HG02981 (cell line): ENCODE measurements at regions not wholly inside any gene's neighbourhood (a gene's known extent, or its start where the extent isn't known, plus 50 kb on each side); places are given as distances from the start of the nearest gene placed in this dataset.

Source experiments
- ATAC-seq: cut with Tn5 transposase; IDR thresholded peaks from one replicate; pipeline ENCODE4 v1.9.1; 2021; ENCODE audit warnings: mild to moderate bottlenecking, moderate library complexity; ENCODE audit not compliant: unreplicated experiment

DNA sequence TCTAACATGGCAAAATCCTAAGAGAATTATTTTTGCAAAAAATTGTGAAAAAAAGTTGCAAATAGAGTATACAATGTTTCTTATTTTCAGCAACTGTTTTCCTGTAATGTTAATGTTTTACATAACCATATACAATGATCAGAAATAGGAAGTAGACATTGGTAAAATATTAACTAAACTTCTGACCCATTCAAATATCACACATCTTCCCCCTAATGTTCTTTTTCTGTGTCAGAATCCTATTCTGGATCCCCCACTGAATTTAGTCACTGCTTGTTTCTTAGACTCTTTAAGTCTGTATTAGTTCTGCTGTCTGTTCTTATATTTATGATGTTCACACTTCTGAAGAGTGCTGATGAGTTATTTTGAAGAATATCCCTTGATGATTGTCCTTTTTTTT lies 62.0 kb downstream of the HFE start:
- no peak for ATAC-seq

GRCh38 chr6:26152226-26153101 lies 65.2 kb downstream of the HFE start:
- ATAC-seq = no peak

GRCh38 chr6:26155061-26155930 lies 68.1 kb downstream of the HFE start:
- no peak for ATAC-seq

DNA sequence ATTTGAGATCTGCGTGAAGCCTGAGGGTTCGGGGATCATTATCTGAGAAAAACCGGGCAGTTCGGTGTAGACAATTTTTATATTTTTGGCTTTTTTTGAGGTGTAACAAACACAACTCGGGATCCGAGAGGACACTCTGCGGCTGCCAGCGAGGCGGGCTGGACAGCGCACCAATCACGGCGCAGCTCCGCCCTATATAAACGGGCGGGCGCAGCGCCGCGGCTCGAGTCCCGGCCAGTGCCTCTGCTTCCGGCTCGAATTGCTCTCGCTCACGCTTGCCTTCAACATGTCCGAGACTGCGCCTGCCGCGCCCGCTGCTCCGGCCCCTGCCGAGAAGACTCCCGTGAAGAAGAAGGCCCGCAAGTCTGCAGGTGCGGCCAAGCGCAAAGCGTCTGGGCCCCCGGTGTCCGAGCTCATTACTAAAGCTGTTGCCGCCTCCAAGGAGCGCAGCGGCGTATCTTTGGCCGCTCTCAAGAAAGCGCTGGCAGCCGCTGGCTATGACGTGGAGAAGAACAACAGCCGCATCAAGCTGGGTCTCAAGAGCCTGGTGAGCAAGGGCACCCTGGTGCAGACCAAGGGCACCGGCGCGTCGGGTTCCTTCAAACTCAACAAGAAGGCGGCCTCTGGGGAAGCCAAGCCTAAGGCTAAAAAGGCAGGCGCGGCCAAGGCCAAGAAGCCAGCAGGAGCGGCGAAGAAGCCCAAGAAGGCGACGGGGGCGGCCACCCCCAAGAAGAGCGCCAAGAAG lies 69.0 kb downstream of the HFE start:
- ATAC-seq = peak; percentile 31

- ATAC-seq = no peak
Measured at GRCh38 chr6:26156850-26157250, 69.6 kb downstream of the HFE start.

DNA sequence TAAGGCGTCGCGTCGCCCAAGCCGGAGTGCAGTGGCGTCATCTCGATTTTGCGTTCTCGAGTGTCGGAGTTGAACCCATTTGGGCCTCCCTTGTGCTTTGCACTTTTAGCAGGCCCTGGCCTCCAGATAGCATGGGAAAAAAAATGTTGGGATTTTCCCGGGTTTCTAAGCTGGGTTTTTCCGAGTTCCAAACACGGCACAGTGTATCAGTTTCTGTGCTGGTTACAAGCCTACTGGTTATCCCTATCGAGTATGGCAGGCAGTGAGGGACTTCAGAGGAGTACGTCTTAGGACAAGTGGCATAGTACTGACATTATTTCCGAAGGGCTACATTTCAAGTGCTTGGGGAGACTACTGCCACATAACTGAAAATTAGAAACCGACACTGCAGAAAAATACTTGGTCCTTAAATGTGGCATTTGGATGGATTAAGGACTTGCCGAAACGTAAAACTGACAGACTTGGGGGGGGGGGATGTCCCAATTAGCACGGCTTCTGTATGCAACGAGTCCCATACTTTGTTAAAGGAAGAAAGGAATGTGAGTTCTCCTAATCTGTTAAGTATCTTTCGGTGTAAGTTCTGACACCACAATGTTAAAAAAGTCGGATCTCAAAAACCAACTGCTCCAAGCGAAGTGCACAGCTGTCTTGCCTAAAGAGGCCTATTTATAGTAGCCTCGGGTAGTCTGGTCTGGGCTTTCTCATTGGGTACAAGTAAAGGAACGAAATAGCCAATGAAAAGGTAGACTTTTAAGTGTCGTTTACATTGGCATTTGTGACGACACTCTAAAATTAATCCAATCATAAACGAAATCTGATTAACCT lies 70.2 kb downstream of the HFE start:
- peak; percentile 61 for ATAC-seq

- no peak for ATAC-seq
Measured at GRCh38 chr6:26158076-26158580, 70.9 kb downstream of the HFE start.

DNA sequence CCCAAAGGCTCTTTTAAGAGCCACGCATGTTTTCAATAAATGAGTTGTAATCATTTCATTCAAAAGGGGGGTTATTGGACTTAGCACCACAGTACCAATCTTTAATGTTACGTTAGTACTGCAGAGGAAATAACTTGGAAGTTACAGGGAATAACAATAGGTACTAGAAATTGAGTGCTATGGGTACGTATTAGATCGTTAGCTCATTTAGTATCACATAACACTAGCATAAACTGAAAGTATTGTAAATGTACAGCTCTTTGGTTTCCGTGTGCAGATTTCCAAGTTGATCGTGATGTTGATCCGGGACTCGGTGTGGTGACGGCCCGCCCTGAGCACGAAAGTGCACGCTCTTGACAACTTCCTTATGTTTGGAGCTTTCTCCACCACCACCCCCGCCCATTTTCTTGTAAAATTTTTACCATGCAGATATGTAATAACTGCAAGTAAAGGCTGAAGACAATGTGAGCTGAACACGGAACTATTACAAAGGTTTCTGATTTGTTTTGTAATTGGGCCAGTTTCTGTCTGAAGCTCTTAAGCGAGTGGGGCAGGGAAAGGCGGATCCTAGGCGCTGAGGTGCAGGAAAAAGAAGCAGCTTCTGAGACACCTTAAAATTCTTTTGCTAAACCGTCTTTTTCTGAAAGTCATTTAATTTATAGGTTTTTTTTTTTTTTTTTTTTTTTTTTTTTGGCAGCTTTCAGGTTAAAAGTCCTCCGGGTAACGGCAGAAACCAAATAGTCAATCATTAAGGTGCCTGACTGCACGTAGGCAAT lies 71.5 kb downstream of the HFE start:
- no peak for ATAC-seq

DNA sequence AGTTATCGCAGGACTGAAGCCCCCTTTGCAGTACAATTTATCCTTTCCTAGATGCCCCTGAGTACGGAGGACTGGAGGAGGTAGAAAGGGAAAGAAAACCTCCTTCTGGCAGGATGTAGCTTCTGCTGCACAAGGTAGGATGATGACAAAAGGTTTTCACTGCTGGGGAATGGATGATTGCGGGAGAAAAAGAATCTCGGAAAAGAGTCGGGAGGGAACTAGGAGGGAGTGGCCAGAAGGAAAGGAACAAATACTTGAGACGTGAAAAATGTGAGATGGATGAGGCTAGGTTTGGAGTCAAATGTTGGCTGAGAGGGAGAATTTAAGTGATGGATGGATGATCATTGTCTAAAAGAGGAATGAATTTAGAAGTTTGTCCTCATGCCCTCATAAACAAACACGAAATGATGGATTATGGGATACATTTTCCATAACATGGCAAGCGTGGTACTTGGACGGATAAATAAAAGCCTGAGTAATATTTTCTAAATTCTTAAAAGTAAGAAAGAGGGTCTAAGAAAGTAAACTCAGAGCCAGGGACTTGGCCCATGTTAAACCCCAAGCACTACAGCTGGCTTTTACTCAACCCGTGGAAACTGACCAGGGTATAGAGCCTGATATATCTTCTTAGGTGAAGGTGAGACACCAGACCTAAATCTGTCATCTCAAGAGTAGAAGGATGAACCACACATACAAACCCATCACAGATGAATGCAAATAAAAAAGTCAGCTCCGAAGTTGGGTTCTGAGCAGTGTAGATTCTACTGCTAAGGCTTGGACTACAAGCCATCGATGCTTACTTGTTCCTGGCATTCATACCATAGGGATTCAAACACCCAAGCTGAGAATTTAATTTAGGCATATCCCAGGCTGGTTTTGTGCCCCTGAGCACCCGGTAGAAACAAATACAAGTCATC lies 72.4 kb downstream of the HFE start:
- ATAC-seq = no peak

GRCh38 chr6:26161322-26161721 lies 74.1 kb downstream of the HFE start:
- no peak for ATAC-seq

- ATAC-seq = no peak
Measured at GRCh38 chr6:26162399-26162798, 75.2 kb downstream of the HFE start.

DNA sequence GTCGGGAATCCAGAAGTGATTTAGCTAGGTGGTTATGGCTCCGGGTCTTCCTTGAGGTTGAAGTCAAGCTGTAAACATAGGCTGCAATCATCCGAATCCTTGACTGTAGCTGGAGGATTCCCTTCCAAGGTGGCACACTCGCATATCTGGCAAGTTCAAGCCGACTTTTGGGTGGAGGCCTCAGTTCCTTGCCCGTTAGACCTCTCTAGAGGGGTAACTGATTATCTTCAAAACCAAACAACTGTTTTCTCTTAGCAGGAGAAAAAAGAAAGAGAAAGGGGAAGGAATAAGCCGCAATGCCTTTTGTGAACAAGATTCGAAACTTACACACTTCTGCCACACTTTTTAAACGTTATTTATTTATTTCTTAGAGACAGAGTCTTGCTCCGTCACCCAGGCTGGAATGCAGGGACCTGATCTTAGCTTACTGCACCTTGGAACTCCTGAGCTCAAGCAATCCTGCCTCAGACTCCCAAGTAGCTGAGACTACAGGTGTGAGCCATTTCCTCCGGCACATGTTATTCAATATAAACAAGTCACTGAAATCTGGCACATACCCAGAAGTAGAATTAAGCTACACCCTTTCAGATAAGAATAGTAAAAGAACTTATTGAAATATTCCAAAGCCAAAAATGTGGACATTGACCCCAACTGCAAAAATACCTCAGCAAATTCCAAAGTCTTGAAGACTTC lies 76.3 kb downstream of the HFE start:
- no peak for ATAC-seq

DNA sequence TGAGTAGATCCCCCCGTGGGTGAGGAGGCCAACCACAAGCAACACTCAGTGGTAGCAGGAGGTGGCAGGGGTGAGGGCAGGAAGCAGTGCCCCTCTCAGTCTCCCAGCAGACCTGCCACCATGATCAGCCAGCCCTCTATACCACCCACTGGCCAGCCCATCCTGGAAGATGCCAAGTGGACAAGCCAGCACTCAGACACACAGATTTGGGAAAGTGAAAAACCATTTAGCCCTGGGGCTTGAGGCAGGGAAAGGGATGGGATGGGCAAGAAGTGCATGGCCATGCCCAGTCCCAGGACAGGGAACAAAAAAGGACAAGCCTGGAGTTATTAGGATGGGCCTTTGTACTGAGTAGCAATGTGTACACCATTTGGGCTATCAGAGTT lies 76.9 kb downstream of the HFE start:
- ATAC-seq = no peak

DNA sequence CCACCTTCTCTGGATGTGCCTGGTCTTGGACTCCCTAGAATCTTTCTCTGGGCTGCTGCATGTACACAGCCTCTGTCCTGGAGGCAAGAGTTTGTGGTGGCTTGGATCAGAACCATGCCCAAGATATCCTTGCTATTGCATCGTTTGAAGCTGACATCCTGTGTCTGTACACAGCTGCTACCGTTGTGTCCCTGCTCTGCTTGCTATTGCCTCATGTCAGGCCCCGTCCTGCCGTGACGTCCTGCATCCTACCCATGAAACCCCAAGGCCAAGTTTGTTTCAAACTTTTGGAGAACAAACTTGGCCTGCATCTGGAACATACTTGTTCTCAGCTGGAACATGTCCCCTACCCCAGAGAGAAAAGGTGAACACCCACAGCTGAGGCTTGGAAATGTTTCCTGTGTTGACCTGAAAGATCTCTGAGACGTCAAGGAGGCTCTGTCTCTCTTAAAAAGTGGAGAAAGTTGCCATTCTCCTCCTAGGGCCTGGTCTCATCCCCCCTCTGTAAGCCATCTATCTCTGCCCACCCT lies 78.1 kb downstream of the HFE start:
- no peak for ATAC-seq

GRCh38 chr6:26170181-26170580 lies 83.0 kb downstream of the HFE start:
- no peak for ATAC-seq

- no peak for ATAC-seq
Measured at GRCh38 chr6:26170951-26171841, 84.0 kb downstream of the HFE start.

- no peak for ATAC-seq
Measured at GRCh38 chr6:26172608-26172968, 85.4 kb downstream of the HFE start.
